Activated CD4-positive, alpha-beta T cell treated with anti-CD3 and anti-CD28 coated beads, Interleukin-2, amount 50 U/mL, for 24 hours (primary cell): ENCODE measurements at regions not wholly inside any gene's neighbourhood (a gene's known extent, or its start where the extent isn't known, plus 50 kb on each side); places are given as distances from the start of the nearest gene placed in this dataset.

Source experiments
- DNase-seq, 2 donors: peaks; one replicate each; pipeline ENCODE4 v3.0.0-alpha.2; 2020; ENCODE audit warnings: low read depth in 1 of 2, low spot score in 1 of 2

DNA sequence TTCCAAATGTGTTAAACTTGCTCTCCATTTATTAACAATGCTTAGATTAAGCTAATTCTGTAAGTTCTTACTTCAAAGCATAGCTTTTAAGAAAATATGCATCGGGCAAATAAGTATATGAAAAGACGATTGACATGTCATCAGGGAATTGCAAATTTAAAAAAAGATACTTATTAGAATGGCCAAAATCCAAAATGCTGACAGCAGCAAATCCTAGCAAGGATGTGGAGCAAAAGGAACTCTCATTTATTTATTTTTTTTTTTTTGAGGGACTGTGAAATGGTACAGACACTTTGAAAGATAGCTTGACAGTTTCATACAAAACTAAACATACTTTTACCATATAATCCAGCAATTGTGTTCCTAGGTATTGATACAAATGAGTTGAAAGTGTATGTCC lies 779.5 kb upstream of the MDGA2 start:
- no peak for DNase-seq

DNA sequence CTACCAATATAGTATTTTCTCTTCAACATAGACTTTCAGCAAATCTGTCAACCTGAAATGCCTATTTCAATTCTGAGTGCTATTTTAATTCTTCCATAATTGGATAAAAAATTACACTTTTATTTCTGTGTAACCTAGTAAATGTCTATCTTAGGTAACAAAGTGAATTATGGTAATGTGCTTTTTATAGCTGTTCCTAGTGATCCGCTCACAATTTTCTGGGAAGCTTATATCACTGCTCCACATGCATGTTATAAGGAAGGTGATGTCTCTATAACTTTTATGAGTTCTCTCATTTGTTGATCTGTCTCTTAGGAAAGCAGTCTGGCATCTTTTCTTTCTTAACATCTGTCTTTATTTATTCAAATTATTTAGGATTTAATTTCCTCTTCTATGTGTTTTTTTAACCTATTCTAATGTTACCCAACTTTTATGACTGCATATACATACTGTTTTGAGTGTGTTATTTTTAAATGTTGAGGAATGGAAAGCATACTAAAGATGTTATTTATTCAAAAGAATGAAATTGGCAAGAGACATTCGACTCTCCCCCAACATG lies 777.1 kb upstream of the MDGA2 start:
- DNase-seq = no peak

DNA sequence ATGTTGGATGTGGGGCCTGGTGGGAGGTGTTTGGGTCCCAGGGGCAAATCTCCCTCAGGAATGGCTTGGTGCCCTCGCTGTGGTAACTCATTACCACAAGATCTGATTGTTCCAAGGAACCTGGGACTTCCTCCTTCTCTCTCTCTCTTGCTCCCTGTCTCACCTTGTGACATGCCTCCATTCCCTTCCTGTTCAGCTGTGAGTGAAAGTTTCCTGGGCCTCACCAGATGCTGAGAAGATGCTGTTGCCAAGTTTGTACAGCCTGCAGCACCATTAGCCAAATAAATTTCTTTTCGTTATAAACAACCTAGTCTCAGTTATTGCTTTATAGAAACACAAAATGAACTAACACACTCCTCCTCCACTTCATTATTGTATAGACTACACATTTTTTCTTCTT lies 759.8 kb upstream of the MDGA2 start:
- no peak for DNase-seq

DNA sequence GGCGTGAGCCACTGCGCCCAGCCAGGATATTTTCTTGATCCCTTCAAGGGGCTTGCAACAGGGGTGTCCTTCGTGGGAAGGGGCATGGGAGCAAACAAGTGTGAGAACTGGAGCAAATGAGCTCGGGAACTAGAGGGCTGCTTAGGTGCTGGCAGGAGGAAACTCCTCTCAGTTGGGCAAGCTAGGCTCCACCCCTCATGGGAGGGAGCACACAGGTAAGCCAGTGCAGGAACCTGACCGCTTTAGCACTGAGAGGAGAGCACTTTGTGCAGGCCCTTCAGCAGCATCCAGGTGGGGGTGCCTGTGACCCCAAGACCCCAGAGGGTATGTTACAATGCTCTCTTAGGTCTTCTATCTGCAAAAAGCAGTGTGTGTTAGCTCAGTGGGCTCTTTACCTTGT lies 755.4 kb upstream of the MDGA2 start:
- DNase-seq = no peak

DNA sequence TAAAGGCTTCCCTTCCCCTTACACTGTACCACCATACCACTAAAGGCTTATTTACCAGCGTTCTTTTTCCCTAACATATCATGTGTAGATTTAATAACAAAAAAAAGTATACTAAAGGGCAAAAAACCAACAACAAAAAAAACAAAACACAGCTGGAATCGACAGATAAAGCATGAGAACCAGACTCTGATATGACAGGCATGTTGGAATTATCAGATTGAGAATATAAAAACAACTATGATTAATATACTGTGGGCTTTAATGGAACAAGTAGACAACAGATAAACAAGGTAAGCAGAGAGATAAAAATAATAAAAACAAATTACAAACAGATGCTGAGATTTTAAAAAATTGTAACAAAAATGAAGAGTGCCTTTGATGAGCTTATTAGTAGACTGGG lies 754.1 kb upstream of the MDGA2 start:
- no peak for DNase-seq

DNA sequence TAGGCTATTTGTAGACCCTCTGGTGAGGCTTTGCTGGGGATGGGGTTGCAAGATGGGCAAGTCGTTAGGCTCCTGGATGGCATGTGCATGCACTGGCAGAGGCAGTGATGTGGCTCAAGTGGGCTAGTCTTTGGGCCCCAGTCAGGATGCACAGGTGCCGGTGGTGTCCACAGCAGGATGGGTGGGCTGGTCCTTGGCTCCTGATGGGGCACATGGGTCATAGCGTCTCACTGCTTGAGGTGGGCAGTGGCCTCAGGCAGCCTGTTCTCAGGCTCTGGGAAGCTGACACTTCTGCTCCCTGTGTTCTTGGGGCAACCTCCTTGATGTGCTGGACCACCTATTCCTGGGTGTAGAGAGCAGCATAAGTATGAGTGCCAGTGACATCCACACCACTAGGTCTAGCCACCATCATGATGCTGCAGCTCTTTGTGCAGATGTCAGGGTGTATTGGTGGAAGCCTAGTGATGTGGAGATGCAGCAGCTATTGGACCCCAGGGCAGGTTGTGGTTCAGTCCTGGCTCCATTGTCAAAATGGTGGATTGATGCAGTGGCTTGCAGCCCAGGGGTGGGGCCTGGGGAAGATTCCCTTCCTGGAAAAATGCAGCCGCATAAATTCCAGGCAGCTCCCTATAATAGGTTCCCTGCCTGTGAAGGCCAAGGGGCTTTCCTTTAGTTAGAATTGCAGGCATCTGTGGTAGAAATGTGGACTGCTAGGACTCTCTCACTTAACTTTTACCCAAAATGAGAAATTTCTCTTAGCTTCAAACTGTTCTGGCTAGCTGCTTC lies 742.5 kb upstream of the MDGA2 start:
- no peak for DNase-seq

DNA sequence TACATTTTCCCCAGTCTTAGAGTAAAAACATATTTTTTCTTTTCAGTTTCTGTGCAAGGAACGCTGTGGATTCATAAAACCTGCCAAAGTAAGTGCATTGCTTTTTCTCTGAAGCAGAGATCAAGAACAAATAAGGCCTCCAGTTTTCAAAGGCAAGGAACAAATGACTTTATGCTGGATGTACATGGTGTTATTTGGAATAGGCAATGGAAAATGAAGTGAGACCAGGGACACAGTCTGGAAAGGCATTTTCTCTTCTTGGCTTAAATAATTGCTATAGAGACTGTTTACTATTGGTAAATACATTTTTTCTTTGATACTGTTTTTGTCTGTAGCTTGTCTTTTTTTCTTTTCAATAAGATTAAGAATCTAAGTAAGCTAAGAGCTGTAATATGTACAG lies 725.9 kb upstream of the MDGA2 start:
- DNase-seq = no peak

DNA sequence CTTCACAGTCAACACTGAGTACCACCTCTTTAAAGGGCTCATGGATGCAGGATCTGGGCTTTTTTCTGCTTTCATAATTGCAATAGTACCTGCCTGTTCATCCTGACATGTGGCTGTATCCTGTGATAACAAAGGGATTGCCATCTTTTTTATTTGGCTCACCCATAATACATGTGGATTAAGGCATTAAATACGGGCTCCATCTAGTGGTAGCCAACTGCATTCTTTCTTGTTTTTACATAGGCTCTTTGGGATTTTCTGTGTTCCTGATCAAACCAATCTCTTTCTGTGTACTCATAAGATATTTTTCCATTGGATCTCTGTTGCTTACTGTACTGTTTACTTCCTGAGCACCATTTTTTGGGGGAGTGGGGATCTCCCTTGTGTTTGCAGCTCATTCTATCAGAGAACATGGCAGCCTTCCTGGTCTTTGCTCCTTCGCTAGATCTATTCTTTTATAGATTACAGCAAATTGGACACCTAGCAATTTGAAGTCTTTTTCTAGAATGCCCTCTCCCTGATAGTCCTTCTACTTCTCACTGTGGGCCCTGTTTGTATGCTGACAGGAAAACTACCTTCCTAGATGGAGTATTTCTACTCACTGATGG lies 723.4 kb upstream of the MDGA2 start:
- DNase-seq = no peak

DNA sequence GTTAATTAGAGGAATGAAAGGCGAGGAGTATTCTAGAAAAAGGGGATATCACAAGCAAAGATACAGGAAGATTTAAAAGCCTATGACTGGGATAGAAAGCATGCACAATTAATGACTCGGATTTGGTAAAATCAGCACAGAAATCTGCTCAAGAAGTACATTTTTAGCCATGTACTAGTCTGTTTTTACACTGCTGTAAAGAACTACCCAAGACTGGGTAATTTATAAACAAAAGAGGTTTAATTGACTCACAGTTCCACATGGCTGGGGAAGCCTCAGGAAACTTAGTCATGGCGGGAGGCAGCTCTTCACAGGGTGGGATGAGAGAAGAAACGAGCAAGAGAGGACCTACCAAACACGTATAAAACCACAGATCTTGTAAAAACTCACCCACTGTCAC lies 716.3 kb upstream of the MDGA2 start:
- no peak for DNase-seq

DNA sequence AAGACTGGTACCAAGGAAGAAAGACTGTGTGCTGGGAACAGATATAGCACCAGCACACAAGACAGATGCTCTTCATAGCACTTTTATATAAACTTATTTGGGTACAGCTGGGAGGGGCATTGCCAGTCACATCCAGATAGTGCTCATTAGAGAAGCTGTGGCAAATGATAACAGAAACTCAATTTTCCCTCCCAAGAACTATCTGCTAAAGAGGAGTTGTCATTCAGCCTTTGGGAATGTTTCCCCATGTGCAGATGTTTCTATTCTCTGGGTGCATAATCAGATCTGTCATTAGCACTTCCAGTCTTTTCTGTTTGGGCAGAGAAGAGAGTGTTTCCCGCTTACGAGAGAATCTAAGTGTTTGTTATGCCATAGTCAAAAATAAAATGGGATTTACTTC lies 714.9 kb upstream of the MDGA2 start:
- no peak for DNase-seq

DNA sequence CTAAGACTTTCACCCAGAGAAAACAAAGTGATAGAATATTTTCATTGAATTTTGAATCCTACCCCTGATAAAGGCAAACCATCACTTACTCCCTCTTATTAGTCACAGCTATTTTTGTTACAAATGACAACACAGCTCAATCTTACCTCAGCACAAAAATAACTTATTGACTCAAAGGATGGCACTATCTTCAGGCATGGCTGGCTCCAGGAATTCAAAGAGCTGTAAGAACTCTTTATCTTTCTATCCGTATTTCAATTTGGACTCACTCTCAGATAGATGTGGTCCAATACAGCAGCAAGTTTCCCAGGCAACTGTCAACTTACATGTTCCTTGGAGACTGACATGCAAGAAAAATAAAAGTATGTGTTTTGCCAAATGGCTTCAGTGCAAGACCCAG lies 709.4 kb upstream of the MDGA2 start:
- DNase-seq = no peak

DNA sequence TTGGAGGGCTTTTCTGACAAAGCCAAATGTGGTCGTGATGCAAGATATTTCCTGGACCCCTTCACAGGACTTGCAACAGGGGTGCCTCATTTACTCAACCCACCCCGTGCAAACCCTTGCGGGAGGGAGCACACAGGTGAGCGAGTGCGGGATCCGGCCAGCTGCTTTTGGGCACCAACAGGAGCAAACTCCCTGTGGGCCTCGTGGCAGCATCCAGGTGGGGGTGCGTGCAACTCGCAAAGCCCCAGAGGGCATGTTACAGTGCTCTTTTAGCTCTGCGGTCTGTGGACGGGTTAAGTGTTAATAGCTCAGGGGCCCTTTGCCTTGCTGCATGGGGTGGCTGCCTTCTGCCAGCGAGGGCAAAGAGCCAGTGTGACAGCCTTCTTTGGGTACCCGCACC lies 707.6 kb upstream of the MDGA2 start:
- DNase-seq = no peak

DNA sequence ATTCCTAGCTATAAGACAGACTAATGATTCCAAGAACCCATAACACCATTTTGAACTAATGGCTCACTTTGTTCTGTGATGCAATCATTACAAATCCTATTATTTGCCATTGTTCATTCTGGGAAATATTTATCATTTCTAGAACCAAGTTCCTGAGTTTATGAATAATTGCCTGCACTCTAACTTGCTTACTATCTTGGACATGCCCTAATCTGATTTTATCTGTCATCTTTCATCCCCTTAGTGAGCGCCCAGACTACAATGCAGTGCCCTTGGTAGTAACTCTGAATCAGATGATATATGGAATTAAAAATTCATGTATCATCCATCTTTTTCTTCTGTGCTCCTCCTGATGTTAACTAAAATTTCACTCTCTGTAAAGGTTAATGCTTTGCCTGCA lies 703.1 kb upstream of the MDGA2 start:
- DNase-seq = no peak

DNA sequence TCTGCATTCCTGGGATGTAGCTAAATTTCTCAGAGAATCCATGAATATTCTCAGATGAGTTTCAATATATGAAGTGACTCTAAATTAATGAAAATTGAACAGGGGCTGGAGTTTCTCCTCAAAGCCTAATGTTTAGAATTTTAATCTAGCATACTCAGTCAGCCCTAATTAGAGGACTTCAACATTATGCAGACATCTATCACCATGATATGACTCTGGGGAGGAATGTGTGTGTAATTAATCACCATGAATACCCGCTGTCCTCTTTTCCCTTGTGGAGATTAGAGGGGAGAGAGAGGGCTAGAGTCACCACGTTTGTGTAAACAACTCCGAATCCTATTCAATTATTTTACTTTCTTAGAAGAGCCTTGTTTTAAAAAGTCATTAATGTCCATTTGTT lies 698.6 kb upstream of the MDGA2 start:
- no peak for DNase-seq

DNA sequence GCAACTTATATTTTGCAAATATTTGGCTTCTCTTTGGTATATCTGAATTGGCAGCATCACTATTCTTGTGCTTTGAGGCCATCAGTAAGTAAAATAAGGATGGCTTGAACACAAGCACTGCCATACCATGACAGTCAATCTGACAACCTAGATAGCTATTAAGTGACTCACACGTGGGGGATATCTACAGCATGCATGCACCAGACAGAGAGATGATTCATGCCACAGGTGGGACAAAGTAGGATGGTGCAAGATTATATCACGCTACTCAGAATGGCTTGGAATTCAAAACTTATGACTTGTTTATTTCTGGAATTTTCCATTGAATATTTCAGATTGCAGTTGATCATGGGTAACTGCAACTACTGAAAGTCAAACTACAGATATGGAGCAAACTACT lies 675.6 kb upstream of the MDGA2 start:
- no peak for DNase-seq

DNA sequence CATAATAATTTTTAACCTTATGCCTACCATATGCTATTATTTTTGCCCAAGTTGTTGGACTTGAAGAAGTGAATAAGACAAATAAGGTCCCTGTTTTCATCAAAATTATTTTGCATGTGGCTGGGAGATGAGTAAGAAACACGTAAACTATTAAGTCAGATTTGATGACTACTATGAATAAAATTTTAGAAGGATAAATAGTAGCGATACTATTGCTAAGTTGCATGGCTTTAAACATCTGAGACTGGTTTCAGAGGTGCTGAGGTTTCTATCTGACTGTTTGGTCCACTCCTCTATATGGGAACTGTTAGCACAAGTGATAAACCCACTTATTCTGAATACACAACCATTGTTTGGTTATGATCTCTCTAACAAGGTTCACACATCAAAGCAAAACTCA lies 674.3 kb upstream of the MDGA2 start:
- no peak for DNase-seq

DNA sequence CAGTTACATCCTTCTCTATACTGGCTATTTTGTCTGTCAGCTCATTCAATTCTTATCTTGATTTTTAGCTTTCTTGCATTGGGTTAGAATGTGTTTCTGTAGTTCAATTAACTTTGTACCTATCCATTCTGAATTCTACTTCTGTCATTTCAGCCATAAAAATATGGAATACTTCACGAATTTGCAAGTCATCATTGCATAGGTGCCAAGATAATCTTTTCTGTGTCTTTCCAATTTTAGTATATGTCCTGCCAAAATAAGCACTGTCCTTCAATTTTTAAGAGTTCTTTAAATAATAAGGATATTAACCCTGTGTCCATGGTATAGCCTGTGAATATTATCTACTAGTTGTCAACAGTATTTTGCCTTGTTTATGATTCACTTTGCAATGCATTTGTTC lies 665.7 kb upstream of the MDGA2 start:
- no peak for DNase-seq

DNA sequence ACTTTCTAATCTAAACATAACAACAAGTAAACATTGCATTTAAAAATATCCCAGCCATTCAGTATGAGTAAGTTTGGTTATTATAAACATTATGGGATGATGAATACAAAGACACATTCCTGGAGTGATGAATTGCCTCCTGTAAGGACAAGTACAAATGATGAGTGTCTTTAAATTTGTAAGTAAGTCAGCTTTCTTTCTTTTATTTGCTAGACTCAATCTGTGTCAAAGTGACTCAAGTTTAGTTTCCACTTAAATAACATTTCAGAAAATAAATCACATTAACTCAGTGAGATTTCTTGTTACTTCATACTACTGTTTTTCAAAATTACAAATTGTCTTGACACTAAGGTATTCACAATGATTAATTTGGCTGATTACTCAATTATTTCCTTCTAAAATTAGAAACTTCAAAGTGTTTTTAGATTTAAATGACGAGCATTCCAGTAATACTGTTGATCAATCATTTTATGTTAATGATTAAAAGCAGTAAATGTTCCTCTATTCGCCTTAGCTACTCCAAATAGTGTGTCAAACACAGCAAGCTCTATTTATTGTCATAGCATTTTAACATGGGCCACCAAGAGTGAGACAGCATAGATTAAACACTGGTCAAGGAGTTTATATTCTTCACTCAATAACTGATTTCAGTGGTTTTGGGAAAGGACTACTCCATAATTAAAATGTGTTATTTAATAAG lies 658.0 kb upstream of the MDGA2 start:
- DNase-seq = no peak

DNA sequence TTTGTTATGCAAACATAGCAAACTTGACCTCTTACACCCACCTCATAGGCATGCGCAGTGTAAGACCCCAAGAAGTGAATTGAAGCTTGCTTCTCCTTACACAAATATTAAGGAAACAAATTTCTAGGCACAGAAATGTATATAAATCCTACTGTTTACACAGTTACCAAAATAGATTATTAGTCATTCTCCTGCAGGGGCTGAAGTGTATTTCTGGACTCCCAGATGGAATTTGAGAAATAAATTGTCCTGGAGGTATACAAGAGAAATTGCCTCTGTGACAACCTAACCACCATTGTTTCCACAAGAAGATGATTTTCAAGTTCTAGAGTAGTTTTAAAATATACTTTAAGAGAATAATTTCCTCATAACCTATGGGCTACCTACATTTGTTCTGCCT lies 656.0 kb upstream of the MDGA2 start:
- DNase-seq = no peak

DNA sequence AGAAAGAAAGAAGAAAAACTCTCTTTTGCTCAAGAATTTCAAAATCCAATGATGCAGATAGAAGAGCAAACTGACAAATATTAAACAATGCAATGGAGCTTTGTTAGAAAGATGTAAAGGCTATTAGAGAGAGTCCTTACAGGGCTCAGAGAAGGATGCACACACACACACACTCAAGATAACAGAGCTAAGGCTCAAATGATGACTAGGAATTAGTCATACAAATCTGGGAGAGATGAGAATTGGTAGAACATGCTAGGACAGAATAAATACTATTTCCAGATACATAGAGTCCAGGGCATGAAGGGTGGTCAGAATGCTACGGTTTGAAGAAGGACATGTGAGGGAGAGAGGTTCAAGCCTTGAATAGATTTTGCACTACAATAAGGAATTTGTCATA lies 650.1 kb upstream of the MDGA2 start:
- DNase-seq = no peak

DNA sequence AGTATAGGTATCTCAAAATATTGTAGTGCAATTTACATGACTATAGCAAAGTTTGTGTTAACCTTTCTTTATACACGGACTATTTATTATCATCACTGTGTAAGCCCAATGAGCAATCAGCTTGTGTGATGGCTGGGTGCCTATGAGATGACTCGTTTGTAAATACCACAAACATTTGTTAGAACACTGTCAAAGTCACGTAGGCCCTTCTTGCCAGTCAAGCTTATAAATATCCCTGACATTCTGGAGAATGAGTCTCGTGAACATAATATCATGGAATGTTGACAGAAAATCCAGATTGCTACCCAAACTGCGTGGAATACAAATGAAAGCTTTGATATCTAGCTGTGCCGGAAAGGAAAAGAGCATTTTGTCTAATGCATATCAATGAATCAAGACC lies 648.3 kb upstream of the MDGA2 start:
- DNase-seq = no peak

DNA sequence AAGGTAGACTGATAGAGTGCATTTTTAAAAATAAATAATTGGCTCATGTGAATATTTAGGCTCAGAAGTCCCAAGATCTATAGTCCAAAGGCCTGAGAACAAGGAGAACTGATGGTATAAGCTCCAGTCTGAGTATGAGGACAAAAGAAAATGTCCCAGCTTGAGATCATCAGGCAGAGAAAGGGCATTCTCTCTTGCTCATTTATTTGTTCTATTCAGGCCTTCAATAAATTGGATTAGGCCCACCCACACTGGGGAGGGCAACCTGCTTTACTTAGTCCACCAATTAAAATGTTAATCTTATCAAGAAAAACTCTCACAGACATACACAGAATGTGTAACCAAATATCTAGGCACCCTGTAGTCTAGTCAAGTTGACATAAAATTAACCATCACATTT lies 644.4 kb upstream of the MDGA2 start:
- no peak for DNase-seq
